ENCODE measurements at regions not wholly inside any gene's neighbourhood (a gene's known extent, or its start where the extent isn't known, plus 50 kb on each side); places are given as distances from the start of the nearest gene placed in this dataset.
"Not testable (repeated sequence)": the region's sequence is repeated elsewhere in the genome, so short reads cannot be mapped to it uniquely, and the experiment has no call there.

DNA sequence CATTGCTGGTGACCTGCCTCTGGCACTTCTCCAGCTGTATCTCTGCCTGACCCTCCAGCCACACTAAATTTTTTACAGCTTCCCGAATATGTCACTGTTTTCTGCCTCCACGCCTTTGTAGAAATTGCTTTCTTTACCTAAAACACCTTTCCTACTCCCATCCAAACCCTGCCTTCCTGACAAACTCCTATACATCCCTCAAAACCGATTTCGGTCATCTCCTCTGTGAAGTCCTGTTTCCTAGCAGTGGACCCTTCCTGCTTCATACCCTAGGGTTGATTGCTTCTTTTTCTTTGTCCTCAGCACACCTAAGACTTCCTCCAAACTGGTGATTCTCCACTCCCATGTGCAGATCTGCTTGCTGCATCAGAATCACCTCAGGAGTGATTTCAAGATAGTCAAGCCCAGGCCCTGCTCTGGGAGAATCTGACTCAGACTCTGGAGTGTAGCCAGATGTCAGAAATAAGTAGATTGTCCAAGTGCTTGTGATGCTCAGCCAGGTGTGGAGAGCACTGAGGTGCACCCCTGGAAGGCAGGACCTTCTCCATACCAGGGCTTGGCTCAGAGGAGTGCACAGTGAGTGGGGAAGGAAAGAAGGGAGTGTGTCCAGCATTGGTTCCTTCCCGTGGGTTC lies 184.2 kb downstream of the COPRS start:
- no peak for DNase-seq

DNA sequence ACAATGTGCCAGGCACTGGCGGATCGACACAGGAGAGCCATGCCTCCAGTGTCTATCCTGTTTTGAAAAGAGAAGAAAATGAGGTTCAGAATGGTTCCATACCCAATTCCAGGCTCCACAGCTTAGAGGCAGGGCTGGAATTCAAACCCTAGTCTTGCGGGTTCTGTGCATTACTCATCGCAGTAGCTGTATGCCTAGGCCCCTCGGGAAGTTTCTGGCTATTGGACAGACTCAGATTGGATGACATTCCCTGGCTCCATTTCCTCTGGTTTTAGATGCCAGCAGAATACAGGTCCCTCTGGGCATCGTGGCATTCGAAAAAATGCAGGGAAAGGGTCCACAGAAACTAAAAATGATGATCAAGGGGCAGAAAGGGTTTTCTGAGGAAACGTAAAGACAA lies 184.7 kb downstream of the COPRS start:
- no peak for DNase-seq

DNA sequence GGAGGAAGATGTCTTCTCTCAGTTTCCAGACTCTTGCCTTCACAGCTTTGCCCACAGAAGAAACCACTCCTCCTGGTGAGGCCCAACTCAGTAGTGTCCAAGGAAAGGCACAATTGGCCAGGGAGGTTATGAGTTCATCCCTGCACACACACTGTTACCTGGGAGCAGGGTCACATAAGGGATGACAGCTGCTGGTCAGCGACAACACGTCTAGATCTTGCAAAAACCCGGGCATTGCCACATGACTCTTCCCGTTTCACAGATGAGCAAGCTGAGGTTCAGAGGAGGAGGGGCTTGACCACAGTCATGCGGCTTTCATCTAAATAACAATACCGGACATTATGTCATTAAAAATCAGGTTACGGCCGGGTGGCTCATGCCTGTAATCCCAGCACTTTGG lies 186.0 kb downstream of the COPRS start:
- no peak for DNase-seq

- no peak for DNase-seq
These were observed 186.8 kb downstream of the COPRS start for GRCh38 chr17:31672161-31672819.

DNA sequence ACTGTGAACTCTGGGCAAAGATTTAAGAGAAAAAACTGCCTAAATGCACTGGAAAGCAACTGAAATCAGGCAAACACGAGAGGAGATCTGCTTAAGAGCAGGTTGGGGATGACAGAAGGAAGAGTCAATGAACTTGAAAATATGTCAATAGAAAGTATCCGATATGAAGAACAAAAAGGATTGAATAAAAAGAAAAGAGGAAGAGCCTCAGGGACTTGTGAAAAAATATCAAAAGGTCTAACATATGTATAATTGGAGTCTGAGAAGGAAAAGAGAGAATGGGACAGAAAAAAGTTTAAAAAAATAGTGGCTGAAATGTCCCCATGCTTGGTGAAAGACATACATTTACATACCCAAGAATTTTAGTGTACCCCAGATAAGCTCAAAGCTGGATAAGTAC lies 195.5 kb downstream of the COPRS start:
- peak; percentile 29 for DNase-seq

DNA sequence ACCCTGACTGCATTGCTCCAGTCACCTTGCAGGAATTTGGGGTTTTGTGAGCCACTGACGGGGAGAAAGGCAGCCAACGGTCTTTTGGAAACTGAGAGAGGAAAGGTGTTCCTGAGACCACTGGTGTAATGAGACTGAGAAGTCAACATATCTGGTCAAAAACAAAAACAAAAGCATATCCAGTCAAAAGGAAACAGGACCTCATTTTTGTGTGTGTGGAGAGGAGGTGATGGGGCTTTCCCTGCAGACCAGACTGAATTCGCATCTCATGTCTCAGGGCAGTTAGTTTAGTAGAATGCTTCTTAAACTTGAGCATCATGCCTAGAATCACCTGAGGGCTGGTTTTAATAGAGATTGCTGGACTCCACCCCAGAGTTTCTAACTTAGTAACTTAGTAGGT lies 198.4 kb downstream of the COPRS start:
- DNase-seq, result no peak

GRCh38 chr17:31657876-31658275 lies 201.2 kb downstream of the COPRS start:
- DNase-seq, result no peak

DNA sequence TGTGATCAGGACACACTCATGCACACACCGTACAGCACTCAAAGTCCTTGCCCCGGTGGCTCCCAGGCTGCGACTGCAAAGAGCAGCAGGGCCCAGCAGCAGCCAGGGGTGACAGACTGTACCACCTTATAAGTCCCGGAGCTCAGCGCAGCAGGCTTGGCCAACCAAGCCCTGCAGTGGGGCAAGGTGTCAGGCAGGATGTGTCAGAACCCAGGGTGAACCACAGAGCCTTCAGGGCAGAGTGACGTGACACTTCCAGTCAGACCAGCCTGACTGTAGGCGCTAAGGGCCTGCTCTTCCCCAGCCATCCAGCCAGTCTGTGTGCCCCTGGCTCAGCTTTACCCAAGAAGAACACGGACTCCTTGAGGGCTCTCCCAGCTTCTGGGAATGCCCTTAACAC lies 204.1 kb downstream of the COPRS start:
- no peak for DNase-seq

DNA sequence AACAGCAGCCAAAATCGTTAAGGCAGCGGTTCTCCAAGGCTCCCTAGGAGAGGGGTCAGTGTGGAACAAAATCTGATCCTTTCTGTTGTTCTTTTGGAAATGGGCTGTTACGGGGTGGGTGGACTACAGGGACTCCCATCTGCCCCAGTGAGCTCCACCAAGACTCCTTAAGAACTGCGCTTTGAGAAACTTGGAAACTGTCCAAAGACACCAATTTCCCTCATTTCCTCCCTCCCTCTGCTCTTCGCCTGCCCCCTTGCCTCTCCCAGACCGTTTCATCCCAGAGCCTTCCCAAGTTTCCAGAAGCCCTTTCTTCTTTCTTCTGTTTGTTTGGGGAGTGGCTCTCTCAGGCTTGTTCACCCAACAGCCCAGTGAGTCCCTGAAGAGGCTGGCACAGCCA lies 205.4 kb downstream of the COPRS start:
- no peak for DNase-seq

DNA sequence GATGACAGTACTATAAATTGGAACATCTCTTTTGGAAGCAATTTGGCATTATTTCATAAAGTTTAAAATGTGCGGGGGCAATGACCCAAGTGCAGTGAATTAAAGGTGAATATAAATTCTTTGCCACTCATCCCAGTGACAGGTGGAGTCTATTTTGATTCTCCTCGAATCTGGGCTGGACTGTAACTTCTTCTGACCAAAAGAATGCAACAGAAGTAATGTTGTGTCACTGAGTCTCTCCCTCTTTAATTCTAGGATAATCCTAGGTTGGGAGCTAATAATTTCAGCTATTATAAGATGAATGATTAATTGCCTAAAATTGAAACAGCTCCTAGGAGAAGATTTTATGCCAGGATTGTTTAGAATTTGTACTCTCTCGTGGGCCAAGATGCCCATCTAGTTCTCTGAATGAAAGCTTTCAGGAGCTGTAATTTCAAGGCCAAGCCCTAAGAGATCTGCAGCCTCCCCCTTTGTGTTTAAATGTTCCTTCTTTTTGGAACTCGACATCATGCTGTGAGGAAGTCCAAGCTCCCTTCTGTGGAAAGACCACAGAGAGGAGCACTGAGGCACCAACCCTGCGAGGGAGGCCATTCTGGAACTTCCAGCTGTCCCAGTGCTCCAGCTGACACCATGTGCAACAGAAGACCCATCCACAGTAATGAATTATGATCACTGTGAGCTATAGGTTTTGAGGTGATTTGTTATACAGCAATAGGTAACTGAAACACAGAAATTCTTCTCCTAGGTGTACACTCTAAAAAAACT lies 208.1 kb downstream of the COPRS start:
- DNase-seq, result no peak

GRCh38 chr17:31649302-31649701 lies 209.7 kb downstream of the COPRS start:
- DNase-seq, result no peak

DNA sequence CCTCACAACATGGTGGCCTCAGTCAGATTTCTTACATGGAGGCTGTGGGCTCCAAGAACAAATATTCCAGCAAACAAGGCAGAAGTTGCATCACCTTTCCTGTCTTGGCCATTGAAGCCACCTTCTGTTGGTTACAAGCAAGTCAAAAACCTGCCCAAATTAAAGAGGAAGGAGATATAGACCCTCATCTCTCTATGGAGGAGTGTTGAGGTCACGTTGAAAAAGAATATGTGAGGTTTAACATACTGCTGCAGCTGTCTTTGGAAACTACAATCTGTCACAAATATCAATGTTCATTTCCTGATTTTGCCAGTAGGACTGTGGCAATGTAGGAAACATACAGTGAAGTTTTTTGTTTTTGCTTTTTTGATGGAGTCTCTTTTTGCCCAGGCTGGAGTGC lies 211.4 kb downstream of the COPRS start:
- no peak for DNase-seq

DNA sequence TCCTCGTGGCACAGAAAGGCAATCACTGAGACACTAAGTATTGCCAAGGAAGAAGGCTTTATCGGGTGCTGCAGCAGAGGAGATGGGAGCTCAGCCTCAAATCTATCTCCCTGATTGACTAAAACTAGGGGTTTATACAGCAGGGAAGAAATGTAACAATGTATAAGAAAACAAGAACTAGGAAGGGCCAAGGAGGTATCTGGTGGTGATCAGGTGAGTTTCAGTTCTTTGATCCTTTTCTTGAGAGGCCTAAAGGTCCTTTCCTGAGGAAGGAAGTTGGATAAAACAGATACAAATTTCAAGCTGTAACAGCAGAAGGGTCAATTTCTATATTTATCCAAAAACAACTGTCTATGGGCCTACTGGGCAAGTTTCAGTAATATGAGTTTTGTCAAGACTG lies 212.4 kb downstream of the COPRS start:
- no peak for DNase-seq

DNA sequence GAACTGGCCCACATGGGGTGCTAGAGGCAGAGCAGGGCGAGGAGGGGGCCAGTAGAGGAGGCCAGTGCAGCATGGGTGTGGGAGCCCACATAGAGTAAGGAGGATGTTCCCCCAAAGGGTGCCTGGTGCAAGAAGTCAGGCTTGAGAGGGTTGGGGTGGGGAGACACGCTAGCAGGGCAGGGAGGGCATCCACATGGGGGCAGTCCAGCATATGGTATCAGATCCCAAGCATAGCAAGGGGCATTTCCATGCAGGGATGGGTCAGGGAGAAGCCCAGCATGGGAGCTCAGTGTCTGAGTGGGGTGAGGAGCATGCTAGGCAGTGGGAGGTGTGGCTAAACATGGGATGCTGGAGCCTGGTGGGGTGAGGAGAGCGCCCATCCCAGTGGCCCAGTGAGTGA lies 213.7 kb downstream of the COPRS start:
- DNase-seq, result no peak

DNA sequence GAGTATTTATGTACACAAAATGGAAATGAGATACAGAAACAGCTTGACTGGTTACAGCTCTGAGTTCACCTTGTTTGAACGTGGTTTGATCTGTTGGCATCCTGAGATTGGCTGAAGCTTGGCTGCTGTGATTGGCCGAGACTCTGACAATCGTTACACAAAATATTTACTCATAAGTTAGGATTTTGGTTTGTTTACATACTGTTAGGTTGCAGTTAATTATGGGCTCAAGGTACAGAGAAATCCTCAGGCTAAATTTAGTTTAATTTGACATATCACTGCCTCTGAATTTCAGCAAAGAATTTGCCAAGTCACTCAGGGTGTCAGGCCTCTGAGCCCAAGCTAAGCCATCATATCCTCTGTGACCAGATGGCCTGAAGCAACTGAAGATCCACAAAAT lies 227.3 kb downstream of the COPRS start:
- DNase-seq, result no peak

GRCh38 chr17:31630866-31631265 lies 228.2 kb downstream of the COPRS start:
- not testable (repeated sequence) for DNase-seq

DNA sequence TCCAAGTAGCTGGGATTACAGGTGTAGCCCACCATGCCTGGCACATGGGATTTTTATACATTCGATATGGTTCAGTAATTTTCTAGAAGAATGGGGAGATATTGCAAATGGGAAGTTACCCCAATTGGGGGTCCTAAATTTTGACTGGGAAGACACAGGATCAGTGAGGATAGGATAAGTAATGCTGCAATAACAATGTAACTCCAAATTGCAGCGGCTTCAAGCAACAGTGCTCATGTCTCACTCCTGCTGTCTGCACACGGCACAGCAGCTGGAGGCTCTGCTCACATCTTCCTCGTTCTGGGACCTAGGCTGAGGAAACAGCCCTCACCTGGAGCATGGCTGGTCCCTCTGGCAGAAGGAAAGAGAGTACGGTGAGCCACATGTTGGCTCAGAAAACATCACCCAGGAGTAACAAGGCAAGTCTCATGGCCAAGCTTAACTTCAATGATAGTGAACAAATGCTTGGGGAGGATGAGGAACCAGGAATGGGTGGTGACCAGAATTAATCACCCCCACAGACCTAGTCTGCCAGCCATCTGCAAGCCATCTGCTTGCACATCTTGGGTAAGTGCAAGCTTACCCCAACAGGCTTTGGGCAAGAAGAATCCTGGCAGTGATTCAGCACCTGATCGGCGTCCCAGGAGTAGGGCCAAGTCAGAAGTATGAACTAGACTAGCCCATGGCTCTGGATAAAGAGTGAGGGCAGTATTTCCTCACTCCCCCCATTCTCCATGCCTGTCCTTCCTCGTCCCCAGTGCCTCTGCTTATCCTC lies 229.2 kb downstream of the COPRS start:
- DNase-seq, result no peak

DNA sequence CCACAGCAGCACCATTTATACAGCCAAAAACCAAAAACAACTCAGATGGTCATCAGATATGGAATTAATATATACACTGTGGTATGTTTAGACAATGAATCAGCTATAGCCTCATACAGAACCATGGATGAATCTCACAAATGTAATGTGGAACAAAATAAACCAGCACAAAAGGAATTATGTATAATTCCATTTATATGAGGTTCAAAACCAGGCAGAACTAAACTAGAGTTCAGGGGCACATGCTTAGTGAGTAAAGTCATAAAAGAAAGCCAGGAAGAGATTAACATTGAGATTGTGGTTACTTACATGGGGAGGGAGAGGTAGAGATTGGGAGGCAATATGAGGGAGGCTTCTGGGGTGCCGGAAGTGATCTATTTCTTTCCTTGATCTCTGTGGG lies 231.1 kb downstream of the COPRS start:
- no peak for DNase-seq

DNA sequence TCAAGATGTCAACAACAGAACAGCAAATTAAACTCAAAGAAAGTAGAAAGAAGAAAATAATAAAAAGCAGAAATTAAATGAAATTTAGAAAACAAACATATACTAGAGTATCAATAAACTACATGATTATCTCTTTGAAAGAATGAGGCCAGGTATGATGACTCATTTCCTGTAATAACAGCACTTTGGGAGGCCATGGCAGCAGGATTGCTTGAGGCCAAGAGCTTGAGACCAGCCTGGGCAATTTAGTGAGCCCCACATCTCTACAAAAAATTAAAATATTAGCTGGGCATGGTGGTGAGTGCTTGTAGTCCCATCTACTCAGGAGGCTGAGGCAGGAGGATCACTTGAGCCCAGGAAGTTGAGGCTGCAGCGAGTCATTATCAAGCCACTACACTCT lies 232.5 kb downstream of the RAB11FIP4 start:
- DNase-seq, result peak; percentile 73

GRCh38 chr17:31622500-31622899 lies 231.0 kb downstream of the RAB11FIP4 start:
- no peak for DNase-seq

DNA sequence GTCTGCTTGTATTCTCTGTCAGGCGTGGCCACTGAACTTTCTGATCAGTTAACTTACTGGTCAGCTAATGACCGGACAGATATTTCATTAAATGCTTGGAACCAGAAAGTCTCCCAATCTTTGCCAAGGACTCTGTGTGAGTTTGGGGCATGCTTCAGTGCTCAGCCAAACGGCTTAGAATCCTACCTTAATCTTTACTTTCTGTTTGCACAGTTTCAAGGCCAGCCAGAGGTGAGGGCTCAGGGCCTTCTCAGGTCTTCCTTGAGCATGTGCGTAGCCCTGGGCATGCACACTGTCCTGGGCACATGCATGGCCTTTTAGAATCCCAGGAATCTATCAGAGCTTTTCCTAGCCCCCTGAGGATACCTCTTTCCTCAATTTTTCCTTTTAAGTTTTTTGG lies 230.1 kb downstream of the RAB11FIP4 start:
- no peak for DNase-seq

- not testable (repeated sequence) for DNase-seq
These were observed 219.6 kb downstream of the RAB11FIP4 start for GRCh38 chr17:31611053-31611452.
